HG03045 (cell line): ENCODE measurements at regions not wholly inside any gene's neighbourhood (a gene's known extent, or its start where the extent isn't known, plus 50 kb on each side); places are given as distances from the start of the nearest gene placed in this dataset.

Source experiments
- ATAC-seq: cut with Tn5 transposase; IDR thresholded peaks from one replicate; pipeline ENCODE4 v1.9.1; 2021; ENCODE audit warnings: mild to moderate bottlenecking, moderate library complexity; ENCODE audit not compliant: unreplicated experiment

DNA sequence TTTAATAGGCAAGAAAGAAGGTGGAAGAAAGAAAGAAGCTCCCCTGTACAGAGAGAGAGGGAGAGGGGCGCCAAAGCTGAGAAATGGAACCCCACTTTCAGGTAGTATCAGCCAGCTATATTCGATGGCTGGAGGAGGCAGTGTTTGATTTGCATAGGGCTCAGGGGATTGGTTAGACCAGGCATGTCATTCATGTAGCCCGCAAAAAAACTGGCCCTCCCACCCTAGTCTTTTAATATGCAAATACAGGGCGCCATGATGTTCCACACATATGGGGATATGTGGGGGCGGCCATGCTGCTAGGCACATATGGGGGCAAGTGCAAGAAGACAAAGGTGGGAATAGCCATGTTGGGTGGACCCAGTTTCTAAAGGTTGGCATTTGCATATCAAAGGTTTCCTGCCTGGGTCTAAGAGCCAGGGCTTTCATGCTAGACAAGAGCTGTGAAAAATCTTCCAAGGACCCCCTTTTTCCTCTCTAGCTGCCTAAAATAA is 174.4 kb upstream of the ADRA1B start:
- ATAC-seq: no peak

GRCh38 chr5:159743234-159743633 is 173.0 kb upstream of the ADRA1B start:
- no peak for ATAC-seq

DNA sequence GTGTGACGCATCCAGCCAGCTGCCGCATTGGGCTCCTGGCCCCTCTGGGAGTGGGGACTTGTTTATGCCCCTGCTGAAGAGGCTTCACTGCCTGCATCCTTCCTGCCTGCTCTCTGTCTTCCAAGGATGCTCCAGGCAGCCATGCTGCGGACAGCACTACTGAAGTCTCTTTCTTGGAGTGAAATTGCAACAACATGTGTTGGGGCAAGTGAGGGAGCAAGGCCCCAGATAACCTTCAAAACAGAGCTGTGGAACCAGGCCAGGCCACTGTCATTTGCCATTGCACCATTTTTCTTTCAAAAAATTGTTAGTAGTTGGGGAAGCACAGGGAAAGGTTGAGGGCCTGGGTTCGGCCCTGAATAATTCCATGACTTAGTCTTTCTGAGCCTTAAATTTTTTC is 169.6 kb upstream of the ADRA1B start:
- no peak for ATAC-seq

DNA sequence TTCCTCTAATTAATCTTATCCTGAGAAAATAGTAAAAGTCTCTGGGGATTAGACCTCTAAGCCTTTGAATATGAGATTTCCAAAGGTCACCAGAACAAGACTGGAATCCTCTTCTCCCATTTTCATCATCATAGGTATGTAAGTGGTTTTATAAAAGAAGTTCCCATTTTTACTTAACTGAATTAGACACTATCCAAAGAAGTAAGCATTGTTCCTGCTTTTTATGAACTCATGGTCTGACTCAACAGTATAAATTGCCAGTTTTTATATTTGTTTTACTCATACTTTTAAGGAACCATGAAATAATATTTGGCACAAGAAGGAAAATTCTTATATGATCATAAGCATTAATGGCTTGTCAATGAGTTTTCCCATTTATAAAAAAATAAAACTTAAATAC is 167.1 kb upstream of the ADRA1B start:
- ATAC-seq: no peak

DNA sequence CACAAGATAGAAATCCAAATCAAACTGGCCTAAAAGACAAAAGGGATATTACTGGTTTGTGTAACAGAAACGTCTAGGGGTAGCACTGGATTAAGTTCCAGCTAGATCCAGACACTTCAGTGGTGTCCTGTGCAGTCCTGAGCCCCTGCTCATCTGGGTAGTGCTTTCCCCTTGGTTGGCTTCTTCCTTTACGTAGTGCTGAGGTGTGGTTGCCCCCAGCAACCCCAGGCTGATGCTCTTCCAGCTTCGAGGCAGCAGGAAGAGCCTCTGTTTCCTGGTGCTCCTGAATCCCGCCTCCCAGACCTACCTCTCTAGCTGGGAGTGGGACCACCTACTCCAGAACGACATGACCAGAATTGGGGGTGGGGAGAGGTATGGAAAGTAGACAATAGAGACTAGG is 166.1 kb upstream of the ADRA1B start:
- no peak for ATAC-seq

GRCh38 chr5:159751459-159751858 is 164.8 kb upstream of the ADRA1B start:
- ATAC-seq: no peak

DNA sequence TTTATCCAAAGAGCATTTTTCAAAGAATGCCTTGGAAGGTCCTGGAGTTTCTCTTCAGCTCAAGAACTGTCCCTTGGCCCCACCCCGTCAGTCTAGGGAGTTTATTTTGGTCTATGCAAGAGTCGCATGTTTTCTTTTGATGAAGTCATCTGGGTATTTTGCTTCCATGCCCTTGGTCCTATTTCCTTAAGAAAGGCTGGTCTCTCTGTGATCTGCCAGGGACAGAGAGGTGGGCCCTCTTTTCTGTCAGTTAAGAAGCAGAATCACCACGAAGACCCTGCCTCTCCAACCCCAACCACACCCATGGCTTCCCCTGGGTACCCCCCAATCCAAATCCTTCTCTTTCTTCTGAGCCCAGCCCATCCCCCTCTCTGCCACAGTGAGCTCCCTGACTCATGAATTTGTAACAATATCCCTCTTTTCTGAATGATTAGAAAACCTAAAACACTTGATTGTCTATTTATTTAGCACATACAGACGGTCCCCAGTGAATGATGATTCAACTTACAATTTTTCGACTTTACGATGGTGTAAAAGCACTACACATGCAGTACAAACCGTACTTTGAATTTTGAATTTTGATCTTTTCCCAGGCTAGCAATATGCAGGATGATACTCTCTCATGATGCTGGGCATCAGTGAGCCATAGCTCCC is 163.5 kb upstream of the ADRA1B start:
- ATAC-seq: no peak

DNA sequence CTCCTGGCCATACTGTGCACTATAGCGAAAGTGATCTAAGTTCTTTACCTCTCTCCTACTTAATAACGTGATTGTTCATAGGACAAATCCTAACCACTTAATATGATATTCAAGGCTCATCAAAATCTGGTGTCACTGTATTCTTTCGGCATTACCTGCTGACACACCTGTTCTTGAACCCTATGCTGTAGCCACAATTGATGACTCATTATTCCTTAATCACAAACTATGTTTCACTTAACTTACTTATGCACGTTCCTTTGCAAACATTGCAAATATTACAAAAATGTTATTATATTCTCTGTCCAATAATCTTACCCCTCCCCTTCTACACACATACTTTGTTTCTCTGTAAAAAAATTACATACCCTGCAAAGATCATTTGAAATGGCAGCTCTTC is 158.1 kb upstream of the ADRA1B start:
- ATAC-seq: no peak

DNA sequence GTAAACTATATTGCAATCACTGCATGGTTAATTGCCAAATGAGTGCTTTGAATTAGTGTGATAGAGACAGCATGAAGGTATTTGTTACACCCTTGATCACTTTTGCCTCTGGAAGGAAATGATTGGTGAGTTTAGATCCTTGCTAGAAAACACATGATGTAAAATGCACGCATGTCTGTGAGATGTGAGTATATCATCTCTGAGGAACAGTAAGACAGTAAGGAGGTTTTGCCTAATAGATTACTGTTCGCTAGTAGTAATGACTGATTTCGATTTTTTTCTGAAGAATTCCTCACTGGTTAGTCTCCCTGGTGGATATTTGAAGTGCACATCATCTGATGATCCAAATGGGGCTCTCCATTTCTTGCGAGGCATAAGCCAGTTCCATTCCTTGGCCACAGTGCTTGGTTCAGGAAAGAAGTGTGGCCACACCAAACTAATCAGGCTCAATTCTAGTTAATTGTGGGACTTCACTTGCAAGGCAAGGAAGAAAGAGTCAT is 156.4 kb upstream of the ADRA1B start:
- no peak for ATAC-seq

DNA sequence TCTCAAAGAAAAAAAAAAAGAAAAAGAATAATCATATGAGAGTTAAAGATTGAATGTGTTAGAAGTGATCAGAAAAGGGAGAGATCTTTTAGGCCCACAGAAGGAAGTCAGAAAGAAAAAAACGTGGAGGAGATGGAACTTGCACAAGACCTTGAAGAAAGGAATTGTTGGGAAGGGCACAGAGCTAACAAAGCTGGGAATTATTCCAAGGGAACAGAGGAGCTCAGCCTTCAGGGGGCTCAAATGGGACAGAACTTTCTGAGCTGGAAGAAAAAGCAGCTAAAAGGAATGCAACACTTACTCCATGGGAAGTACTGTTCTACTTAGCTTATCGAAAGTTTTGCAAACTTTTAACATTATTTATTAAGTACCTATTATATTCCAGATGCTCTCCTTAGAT is 153.4 kb upstream of the ADRA1B start:
- ATAC-seq: no peak

DNA sequence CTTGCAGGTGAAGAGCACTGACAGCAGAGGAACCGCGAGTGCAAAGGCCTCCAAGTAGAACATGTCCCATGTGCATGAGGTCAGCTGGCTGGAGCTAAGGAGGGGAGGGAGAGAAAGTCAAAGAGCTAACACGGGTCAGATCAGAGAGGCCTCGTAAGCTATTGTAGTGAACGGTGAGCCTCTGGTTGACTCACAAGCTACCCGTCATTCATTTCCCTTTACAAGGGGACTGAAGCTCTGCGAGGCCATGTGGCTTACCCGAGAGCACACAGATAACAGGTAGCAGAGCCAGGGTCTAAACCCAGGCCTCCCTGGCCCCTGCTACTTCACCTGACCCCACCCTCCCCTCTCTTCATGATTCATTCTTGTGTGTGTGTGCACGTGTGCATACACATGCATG is 152.7 kb upstream of the ADRA1B start:
- ATAC-seq: no peak

GRCh38 chr5:159764283-159765134 is 151.8 kb upstream of the ADRA1B start:
- ATAC-seq: no peak

- no peak for ATAC-seq
These were observed 151.2 kb upstream of the ADRA1B start for GRCh38 chr5:159765135-159765433.

DNA sequence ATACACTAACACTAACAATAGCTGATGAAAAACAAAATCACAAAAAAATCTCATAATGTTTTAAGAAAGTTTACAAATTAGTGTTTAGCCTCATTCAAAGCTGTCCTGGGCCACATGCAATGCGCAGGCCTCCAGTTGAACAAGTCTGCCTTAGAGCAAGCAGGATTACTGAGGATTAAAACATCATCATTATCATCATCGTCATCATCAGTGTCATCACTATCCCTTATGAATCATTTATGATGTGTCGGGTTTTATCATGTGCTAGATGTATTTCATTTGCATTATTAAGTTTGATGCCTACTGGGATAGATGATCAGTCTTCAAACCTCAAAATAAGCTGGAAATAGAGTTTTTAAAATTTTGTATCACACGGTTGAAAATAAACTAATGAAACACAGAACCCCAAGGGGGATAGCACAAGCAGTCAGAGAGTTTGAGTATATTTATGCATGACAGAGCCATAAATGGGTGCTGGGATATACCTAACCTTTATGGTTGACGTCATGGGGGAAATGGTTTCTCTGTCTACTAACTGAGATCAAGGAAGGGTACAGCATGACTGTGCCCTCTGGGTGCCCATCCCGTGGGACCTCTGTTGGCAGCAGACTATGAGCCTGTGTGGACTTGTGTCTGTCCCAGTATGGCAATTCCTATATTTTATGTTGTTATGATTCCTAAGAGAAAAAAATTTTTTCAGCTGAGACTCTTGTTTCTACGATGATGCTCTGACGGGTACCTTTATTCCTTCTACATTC is 150.3 kb upstream of the ADRA1B start:
- no peak for ATAC-seq

DNA sequence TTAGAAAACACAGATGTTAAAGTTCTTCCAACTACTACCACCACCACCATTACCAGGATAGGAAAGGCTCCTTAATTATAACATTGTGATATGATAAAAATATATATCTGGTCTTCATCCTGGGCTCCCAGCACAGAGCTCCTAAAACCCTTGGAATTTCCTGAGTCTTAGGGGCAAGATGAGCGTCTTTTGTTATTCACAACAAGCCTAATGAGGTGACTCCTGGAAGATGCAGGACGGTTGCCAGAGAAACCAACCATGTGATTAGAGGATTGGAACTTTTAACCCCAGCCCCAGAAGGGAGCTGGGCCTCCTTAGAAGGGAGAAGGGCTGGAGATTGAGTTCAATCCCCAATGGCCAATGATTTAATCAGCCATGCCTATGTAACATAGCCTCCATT is 148.0 kb upstream of the ADRA1B start:
- no peak for ATAC-seq

DNA sequence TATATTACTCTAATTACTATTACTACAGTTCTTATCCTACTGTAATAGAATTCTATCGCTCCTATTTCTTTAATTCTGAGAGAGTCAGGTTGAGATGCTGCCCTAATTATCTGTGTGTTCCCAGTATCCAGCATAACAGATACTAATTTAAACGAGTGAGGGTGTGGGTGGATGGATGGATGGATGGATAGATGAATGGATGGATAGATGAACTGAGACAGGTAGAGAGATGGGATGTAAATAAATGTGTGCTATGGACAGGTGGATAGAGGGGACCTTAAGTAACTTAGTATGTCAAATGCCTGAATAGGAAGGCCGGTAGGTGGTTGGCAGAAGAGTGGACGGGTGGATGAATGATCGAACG is 143.6 kb upstream of the ADRA1B start:
- no peak for ATAC-seq

DNA sequence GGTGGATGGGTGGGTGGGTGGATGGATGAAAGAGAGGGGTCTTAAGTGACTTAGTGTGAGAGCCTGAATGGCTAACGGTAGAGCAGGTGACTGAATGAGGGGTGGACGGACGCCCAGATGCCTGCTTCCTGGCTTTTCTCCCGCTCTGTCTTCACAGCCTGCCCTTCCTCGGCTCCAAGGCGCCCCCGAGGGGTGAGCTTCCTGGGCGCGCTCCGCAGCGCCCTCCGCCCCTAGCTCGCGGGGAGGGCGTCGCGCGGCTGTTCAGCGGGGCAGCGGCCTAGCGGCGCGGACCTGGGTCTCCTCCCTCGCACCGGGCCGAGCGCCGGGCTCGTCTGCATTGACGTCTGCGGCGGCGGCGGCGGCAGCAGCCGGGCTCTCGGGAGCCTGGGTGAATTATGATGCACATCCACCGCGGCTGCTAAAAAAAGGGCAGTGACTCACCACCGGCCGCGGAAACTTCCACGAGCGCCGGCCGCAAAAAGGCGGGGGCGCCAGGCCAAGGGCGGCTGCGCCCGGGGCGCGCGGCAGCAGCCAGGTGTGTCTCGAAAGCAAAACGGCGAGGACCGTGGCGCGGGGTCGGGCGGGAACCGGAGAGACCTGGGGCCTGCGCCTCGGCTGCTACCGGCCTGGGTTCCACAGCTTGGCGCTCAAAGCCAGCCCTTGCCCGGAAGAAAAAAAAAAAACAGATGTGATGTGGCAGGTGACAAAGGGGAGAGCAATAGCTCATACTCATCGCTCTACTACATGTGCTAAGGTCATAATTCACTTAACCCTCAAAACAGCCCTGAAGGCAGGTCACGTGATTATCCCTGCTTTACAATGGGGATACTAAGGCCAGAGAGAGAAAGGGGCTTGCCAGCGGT is 143.0 kb upstream of the ADRA1B start:
- peak; percentile 95 for ATAC-seq

DNA sequence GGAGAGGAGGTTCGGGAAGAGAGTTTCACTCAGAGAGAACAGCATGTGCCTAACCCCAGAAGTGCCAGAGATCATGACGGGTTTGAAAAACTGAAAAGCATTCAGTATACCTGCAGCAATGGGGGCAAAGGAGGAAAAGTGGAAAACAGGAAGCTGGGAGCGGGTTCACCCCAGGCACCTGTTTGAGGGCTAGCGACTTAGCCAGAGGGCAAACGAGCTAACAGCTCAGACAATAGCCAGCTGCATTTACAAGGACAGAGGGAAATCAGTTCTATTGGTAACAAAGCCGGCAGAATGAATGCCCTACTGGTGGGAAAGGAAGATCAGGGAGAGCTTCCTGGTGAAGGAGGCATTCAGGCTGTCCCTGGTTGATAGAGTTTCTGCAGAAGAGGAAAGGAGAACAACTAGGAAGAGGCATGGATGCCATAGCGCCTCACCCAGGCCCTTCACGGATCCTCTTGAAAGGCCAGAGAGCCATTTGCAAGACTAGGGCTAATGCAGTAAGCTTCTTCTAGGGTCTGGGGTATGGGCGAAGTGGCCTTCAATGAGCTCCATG is 141.7 kb upstream of the ADRA1B start:
- no peak for ATAC-seq

GRCh38 chr5:159775890-159776289 is 140.4 kb upstream of the ADRA1B start:
- no peak for ATAC-seq

GRCh38 chr5:159777049-159777660 is 139.1 kb upstream of the ADRA1B start:
- no peak for ATAC-seq
